ENCODE measurements at regions not wholly inside any gene's neighbourhood (a gene's known extent, or its start where the extent isn't known, plus 50 kb on each side); places are given as distances from the start of the nearest gene placed in this dataset.

DNA sequence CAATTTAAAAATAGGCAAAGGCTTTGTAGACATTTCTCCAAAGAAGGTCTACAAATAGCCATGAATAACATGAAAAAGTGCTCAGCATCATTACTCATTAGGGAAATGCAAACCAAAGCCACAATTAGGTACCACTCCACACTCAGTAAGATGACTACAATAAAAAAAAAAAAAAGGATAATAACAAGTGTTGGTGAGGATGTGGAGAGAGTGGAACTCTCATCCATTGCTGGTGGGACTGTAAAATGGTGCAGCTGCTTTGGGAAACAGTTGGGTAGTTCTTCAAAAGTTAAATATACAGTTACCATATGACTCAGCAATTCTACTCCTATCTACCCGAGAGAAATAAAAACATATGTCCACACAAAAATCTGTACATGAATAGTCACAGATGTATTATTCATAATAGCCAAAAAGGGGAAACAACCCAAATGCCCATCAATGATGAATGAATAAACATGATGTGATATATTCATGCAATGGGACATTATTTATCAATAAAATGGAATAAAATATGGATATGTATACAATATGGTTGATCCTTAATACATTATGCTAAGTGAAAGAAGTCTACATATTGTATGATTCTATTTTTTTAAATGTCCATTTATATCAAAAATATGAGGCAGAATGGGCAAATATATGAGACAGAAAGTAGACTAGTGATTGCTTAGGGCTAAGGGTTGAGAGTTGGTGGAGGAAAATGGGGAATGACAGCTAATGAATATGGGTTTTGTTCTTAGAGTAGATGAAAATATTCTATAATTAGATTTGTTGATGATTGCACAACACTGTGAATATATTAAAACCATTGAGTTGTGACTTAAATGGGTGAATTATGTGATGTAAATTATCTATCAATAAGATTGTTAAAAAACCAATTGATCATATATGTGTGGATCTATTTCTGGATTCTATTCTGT is 66.1 kb upstream of the SMAD3 start:
- no peak for DNase-seq (ENCODE audit: low read depth, low spot score)

DNA sequence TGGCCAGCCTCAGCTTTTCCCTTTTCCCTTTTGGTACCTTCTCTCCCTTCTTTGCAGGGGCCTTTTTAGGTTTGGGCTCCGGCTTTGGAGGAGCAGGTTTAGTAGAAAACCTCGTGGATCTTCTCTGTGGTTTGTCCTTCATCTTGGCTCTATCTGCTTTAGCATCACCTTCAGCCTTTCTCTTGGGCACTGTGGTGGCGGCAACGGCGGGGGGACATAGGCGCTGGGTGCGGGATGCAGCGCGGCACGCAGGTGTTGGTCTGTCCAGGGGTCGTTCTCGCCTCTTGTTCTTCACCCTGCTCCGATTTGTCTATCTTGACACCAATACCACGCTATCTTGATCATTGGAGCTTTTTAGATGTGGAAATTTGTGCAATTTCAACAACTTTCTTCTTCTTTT is 64.5 kb upstream of the SMAD3 start:
- DNase-seq (ENCODE audit: low read depth, low spot score), result no peak

DNA sequence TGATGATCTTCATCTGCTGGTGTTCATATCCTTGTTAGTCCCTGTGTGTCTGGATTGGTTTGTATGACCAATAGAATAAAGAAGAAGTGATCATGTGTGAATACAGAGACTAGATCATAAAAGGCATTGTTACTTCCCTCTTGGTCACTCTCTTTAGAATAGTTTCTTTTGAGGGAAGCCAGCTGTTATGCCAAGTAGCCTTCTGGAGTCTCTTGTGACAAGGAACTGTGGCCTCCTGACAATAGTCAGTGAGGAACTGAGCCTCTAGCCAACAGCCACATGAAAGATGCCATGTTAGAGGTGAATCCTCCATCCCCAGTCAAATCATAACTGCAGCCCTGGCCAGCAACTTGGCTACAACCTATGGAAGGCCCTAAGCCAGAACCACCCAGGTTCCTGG is 63.0 kb upstream of the SMAD3 start:
- DNase-seq (ENCODE audit: low read depth, low spot score), result no peak

DNA sequence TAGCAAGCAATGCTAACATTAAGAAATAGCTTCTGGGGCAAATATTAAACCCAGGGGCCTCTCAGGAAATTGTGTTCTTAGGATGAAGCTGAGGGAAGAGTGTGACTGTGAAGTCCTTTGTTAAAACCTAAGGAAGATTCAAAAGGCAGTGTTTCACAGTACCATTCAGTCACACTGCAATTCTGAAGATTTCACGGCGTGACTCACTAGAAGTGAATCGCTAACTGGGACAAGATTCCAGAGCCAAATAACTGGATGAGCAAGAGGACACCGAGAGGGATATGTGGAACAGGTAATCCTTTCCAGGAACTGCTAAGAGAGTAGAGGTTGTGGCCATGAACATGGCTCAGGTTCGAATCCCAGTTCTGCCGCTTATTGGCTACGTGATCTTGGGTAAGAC is 61.8 kb upstream of the SMAD3 start:
- no peak for DNase-seq (ENCODE audit: low read depth, low spot score)

DNA sequence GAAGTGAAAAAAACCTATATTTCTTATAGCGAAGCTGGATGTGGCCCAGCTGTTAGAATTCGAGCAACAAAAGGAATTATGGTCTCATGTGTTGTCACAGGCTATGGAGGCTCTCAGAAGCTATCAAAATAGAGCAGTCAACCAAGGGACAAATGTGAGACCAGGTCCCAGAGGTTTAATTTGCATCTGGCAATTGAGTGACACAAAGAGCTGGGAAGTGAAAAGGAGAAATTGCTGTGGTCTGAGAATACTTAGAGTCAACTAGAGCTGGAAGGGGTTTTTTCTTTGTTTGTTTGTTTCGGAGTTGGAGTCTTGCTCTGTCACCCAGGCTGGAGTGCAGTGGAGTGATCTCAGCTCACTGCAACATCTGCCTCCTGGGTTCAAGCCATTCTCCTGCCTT is 61.3 kb upstream of the SMAD3 start:
- DNase-seq (ENCODE audit: low read depth, low spot score), result no peak

DNA sequence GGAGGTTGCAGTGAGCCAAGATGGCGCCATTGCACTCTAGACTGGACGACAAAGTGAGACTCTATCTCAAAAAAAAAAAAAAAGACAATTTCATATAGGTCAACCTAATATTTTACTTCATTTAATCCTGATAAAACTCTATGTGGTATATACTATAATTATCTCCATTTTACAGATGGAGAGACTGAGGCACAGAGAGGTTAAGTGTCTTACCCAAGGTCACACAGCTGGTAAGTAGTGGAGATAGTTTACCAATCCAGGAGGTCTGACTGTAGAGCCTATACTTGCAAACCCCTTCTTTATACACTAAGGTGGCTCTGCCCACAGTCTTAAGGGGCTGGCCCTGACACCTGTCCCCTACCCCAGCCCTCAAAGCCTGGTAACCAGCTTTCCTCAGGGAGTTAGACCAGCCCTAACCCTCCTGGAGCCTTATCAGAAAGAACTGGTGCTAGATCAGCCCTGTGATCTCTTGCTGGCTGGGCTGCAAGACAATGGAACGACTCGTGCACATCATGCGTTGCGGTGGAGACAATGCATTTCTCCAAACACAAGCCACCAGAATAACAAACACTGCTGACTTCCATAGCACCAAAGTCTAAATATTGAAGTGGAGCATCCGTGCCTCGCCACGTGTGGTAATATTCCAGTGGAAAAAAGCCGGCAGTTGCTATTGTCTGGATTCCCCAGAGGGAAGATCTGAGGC is 60.0 kb upstream of the SMAD3 start:
- DNase-seq (ENCODE audit: low read depth, low spot score), result no peak

DNA sequence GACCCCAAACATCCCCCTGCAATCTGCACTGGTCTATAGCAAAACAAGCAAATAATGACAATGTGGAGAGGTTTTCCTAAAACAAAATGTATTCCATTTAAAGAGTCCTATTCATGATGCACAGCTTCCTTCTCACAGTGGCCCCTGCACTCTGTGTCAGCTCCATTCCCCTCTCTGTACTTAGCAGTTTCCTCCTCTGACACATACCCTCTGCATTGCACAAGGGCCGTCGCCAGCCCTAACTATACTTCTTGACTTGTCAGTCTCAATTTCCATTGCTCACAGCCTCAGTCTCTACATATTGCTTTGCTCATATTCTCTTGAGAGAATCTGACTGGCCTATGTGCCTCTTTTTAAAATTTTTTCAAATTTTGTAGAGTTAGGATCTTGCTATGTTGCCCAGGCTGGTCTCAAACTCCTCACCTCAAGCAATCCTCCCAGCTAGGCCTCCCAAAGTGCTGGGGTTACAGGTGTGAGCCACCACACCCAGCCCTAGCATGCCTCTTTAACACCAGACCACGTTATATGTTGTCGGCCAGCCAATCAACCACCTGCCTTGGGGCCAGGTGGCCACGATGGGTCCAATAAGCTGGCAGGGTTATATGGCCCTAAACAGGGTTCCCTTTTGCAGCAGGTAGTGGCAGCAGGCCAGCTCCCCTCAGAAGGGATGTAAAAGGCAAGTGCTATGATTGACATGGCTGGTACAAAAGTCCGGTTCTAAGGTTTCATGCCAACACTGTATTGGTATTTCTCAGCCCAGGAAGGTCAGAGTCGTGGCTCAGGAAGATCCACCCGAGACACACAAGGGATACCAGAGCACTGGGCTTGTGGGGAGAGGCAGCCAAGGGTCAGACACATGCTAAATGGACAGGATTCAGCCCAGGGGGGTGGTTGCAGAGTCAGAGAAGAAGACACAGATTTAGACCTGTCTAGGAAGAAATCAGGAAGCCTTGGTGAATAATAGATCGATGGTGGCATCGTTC is 59.0 kb upstream of the SMAD3 start:
- DNase-seq (ENCODE audit: low read depth, low spot score), result no peak

DNA sequence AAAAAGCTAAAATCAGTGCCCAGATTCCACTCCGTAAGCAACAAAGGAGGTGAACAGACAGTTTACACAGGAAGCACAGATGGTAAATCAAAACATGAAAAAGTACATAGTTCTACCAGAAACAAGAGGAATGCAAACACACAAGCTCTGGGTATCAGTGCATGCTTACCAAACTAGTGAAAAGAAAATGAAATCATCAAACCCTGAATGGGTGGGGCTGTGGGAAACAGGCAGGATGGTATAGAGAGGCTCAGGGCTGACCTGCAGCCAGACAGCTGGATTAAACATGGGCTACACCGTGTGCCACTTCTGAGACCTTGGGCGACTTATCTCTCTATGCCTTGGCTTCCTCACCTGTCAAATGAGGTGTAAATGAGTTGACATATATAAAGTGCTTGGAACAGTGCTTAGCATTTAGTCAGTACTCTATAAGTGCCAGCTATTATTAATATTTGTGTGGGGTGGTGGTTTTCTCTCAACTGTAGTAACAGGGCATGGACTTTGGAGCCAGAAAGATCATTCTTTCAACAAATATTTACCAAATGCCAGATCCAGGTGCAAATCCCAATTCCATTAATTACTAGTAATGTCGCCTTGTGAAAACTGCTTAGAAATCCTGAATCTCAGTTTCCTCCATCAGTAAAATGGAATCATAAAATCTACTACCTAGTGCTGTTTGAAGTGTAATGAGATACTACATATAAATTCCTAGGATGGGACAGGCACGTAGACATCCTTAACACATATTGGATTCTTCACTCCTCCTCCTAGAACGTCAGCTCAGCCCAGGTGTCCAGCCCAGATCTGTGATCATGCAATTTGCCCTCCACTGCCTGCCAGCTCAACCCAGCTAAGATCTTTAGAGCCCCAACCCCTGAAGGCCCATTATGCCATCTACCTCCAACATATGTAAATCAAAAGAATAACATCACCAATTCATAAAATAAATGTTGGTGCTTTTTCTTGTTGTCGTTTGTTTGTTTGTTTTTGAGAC is 55.5 kb upstream of the SMAD3 start:
- no peak for DNase-seq (ENCODE audit: low read depth, low spot score)

DNA sequence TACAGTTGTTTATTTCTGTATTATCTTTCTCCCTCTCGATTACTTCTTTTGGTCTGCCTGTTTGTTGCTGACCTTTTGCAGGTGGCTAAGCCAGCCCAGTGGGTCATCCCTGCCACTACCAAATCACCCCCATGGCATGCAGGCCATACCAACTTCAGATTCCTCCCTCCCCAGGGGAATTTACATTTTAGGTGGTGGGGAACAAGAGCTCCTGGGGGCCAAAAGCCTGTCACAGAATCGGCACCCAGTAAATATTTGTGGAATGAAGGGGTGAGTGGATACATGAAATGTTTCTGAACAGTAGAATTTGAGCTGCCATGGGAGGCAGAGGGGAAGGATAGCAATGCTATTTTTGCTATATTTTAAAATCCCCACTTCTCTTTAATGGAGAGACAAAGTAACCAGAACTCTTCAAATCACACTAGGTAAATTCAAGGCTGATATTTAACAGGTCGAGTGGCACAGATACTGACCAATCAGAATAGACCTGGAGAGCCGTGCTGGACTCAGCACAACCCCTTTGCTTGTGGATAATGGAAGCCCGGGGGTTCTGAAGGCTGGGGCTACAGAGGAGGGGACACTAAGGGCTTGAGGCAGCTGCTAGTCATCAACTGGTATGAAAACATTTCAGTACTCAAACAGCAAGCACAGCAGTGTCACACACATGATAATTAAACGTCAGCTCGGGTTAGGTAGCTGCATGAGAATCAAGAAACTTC is 54.3 kb upstream of the SMAD3 start:
- peak; percentile 31 for DNase-seq (ENCODE audit: low read depth, low spot score)

DNA sequence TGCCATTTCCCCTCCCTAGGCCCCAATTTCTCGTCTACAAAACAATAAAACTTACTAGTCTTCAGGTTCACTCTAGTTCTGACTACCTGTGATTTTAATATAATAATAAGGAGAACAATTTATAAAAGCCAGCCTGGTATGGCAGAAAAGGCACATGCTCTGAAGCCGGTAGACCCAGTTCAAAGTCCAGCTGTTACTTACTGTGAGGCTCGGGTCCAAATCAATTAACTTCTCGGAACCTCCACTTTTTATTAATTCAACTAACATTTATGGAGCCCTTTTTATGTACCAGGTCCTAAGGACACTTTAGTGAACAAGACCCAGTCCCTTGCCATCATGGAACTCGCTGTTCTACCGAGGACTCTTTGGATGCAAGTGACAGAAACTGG is 53.8 kb upstream of the SMAD3 start:
- DNase-seq (ENCODE audit: low read depth, low spot score), result no peak

DNA sequence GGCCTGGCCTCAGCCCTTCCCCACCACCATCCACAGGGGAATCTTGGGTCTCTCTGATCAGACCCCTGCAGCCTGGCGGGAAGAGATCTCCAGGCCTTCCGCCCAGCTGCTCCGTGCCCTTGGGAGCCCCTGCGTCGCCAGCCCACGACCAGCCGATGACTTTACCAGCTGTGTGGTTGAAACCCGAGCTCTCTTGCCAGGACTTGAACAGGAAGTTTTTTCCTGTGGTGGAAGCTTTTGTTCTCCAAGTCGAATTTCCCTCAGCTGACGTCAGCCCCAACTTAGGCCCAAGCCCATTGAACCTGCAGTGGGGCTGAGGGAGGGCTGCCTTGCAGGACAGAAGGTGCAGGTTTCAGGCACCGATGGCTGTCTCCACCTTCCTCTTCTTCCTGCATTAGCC is 51.7 kb upstream of the SMAD3 start:
- peak; percentile 87 for DNase-seq (ENCODE audit: low read depth, low spot score)

All from ELF-1 (cell line).